Neutrophil (primary cell): ENCODE measurements at regions not wholly inside any gene's neighbourhood (a gene's known extent, or its start where the extent isn't known, plus 50 kb on each side); places are given as distances from the start of the nearest gene placed in this dataset.

Experiments
- H3K27ac ChIP-seq: fragments of 200-600 bp; sonication (generic); 2 replicates; pipeline ENCODE4 v1.5.1; 2016; ENCODE audit warnings: mild to moderate bottlenecking, moderate library complexity
- H3K27me3 ChIP-seq: fragments of 200-600 bp; sonication (generic); 2 replicates; pipeline ENCODE4 v1.6.0; 2016; ENCODE audit warnings: mild to moderate bottlenecking
- H3K36me3 ChIP-seq: fragments of 200-600 bp; sonication (generic); 2 replicates; pipeline ENCODE4 v1.5.1; 2017
- H3K4me1 ChIP-seq, 2 experiments: fragments of 200-600 bp in 1 of 2; sonication (generic) in 1 of 2; 1 replicate in 1 of 2; 2 replicates in 1 of 2; pipeline versions ENCODE4 v1.5.1 to v1.6.1; 2013 to 2016; ENCODE audit warnings: low read depth in 1 of 2, low read length in 1 of 2, mild to moderate bottlenecking in 1 of 2, moderate library complexity in 1 of 2; ENCODE audit not compliant: control insufficient read depth in 1 of 2, insufficient read depth in 1 of 2
- H3K4me3 ChIP-seq, 2 experiments: fragments of 200-600 bp in 1 of 2; sonication (generic) in 1 of 2; 1 replicate in 1 of 2; 2 replicates in 1 of 2; pipeline ENCODE4 v1.5.1; 2013 to 2016; ENCODE audit warnings: low read depth in 1 of 2, low read length in 1 of 2, mild to moderate bottlenecking in 1 of 2, moderate library complexity in 1 of 2
- H3K9me3 ChIP-seq: fragments of 200-600 bp; sonication (generic); 2 replicates; pipeline ENCODE4 v1.5.1; 2016
- TF ChIP-seq, protein P1 (sequence below): fragments of 200-600 bp; sonication (generic); IDR thresholded peaks from 2 replicates; pipeline ENCODE4 v1.5.1; 2016; ENCODE audit warnings: antibody characterized with exemption

DNA sequence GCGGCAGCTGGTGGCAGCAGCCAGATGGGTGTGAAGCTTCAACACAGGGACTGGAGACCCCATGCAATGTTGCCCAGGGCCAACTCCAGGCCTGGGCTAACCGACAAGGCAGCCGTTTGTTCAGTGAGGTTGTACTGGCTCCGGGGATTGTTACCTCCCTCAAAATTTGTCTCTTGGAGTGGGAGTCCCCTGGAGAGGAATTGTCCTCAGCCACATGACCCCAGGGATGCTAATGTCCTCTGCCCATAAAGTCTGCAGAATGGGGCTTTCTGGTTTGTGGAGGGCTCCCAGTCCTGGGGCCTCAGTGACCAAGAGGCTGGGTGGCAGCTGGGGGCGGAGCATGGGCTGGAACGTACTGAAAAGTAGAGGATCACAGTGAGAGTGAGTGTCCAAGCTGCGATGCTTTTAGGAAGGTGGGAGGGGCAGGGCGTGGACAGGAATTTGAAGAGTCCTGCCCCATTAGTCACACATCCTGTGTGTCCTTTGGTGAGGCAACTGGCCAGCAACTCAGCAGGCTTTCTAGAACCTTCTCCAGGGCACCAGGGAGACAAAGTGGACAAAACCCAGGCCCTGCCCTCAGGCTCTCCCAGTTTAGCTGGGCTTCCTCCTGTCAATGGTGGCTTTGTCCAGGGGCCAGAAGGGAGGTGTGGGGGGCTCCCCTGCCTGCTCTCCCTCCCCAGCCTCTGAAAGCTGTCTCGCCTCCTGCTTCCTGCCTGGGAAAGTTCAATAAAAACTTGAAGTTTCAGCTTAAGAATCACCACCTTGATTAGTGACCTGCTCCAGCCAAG is 114.0 kb downstream of the NSG2 start:
- no peaks in the 10 kb centered on the region for H3K27me3 ChIP-seq

DNA sequence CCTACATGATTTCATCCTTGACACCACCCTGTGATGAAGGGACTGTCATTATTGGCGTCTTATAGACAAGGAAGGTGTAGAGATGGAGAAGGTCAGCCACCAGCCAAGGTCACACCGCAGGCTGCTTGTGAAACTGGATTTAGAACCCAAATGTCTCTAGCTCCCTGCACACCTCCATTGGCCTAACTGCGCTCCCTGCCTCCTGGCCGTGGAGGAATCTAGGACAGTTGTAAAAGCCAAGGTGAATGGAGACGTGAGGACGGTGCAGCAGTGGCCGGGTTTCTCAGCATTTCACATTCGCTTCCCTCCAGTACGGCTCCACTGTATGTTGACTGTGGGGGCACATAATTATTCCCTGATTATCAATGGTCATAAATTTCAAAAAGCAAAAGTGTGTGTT is 119.9 kb downstream of the NSG2 start:
- H3K4me1 ChIP-seq, result no peaks in the 10 kb centered on the region
- no peaks in the 10 kb centered on the region for H3K36me3 ChIP-seq
- H3K27ac ChIP-seq, result no peak overlapping the region
- TF ChIP-seq, protein P1, sequence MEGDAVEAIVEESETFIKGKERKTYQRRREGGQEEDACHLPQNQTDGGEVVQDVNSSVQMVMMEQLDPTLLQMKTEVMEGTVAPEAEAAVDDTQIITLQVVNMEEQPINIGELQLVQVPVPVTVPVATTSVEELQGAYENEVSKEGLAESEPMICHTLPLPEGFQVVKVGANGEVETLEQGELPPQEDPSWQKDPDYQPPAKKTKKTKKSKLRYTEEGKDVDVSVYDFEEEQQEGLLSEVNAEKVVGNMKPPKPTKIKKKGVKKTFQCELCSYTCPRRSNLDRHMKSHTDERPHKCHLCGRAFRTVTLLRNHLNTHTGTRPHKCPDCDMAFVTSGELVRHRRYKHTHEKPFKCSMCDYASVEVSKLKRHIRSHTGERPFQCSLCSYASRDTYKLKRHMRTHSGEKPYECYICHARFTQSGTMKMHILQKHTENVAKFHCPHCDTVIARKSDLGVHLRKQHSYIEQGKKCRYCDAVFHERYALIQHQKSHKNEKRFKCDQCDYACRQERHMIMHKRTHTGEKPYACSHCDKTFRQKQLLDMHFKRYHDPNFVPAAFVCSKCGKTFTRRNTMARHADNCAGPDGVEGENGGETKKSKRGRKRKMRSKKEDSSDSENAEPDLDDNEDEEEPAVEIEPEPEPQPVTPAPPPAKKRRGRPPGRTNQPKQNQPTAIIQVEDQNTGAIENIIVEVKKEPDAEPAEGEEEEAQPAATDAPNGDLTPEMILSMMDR, result no peak
- H3K27me3 ChIP-seq, result no peaks in the 10 kb centered on the region
- no peaks in the 10 kb centered on the region for H3K9me3 ChIP-seq
- H3K4me3 ChIP-seq, result no peak overlapping the region

More for the DNA sequence above, 114.0 kb downstream of the NSG2 start:
- Histone ChIP-seq H3K4me1 (no peaks in the 10 kb centered on the region), H3K36me3 (no peaks in the 10 kb centered on the region), H3K27ac (no peak overlapping the region), H3K4me3 (no peak overlapping the region), H3K9me3 (no peaks in the 10 kb centered on the region)
- TF ChIP-seq, protein P1, result no peak

- no peak overlapping the region for H3K4me3 ChIP-seq
- TF ChIP-seq, protein P1, result no peak
- H3K9me3 ChIP-seq, result no peaks in the 10 kb centered on the region
Measured at GRCh38 chr5:174166231-174167079, 120.9 kb downstream of the NSG2 start.

DNA sequence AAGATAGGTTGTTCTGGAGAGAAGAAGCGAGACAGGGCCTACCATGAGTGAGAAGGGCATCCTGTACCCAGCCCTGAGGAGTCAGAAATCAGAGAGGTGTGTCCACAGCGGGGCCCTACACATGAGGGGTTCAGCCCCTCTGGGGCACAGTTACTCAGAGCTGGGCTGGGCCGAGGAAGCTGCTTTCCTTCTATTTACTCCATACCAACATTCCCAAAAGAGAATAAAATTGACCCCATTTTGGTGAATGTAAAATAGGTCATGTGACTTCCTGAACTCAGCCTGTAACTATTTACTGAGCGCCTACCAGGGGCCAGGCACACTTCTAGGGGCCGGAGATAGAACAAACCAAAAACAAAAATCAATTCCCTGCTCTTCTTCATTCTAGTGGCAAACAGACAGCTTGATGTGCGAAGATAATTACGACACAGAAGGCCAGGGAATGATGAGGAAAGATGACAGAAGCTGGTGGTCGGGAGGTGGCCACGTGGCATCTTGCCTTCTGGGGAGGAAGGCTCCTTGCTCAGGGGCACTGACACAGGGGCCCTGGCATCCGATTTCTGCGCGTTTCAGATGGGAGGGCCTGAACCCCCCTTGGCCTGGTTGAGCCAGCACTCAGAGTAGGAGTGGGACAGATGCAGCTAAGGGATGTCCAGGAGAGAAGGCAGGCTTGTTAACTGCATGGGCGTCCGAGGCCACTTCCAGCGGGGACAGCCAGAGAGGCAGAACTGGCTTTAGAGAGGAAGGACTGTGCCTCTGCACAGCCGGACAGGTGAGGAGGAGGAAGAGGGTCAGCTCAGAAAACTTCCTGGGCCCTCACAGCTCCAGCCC is 121.8 kb downstream of the NSG2 start:
- no peak overlapping the region for H3K4me3 ChIP-seq
- H3K4me1 ChIP-seq, result no peaks in the 10 kb centered on the region
- no peaks in the 10 kb centered on the region for H3K36me3 ChIP-seq
- peaks cover 3% of the 10 kb centered on the region for H3K27me3 ChIP-seq
- TF ChIP-seq, protein P1, result no peak
- no peaks in the 10 kb centered on the region for H3K9me3 ChIP-seq
- no peak overlapping the region for H3K27ac ChIP-seq

More at GRCh38 chr5:174166231-174167079, 120.9 kb downstream of the NSG2 start:
- H3K27ac ChIP-seq, result no peak overlapping the region
- H3K27me3 ChIP-seq, result peaks cover 3% of the 10 kb centered on the region
- H3K4me1 ChIP-seq, result no peaks in the 10 kb centered on the region
- no peaks in the 10 kb centered on the region for H3K36me3 ChIP-seq

GRCh38 chr5:174172152-174172551 is 126.6 kb downstream of the NSG2 start:
- H3K4me3 ChIP-seq, result no peak overlapping the region
- H3K27me3 ChIP-seq, result peaks cover 17% of the 10 kb centered on the region
- TF ChIP-seq, protein P1, result no peak
- H3K9me3 ChIP-seq, result no peaks in the 10 kb centered on the region
- no peaks in the 10 kb centered on the region for H3K36me3 ChIP-seq
- no peaks in the 10 kb centered on the region for H3K4me1 ChIP-seq
- H3K27ac ChIP-seq, result no peak overlapping the region
